ENCODE measurements at regions not wholly inside any gene's neighbourhood (a gene's known extent, or its start where the extent isn't known, plus 50 kb on each side); places are given as distances from the start of the nearest gene placed in this dataset.

GRCh38 chr13:62489731-62490130, 1074.1 kb upstream of the PCDH20 start:
- Histone ChIP-seq H3K79me2 (ENCODE audit: insufficient read depth, low read length) (no peaks in the 10 kb centered on the region), H3K9ac (ENCODE audit: low read length) (no peak overlapping the region), H3K36me3 (ENCODE audit: control insufficient read depth in 1 of 2, insufficient read depth in 2 of 2, low read length in 2 of 2) (no peaks in the 10 kb centered on the region), H3K4me3 (replicated peaks in 1 of 2; ENCODE audit: low read depth in 1 of 2, low read length in 2 of 2) (no peak overlapping the region), H3K9me2 (ENCODE audit: insufficient read depth) (no peaks in the 10 kb centered on the region), H3K9me3 (ENCODE audit: control insufficient read depth in 1 of 2, insufficient read depth in 1 of 2, low read depth in 1 of 2, low read length in 2 of 2) (no peaks in the 10 kb centered on the region), H3K4me1 (ENCODE audit: control insufficient read depth in 1 of 2, insufficient read depth in 2 of 2, low read length in 2 of 2) (no peaks in the 10 kb centered on the region), H3K4me2 (ENCODE audit: low read length) (no peak overlapping the region), H3K27ac (ENCODE audit: low read depth, low read length) (no peak overlapping the region), H2AFZ (ENCODE audit: low read depth, low read length, poor library complexity, severe bottlenecking) (no peak overlapping the region), H3K27me3 (ENCODE audit: insufficient read depth, low read length) (no peaks in the 10 kb centered on the region), H4K20me1 (ENCODE audit: insufficient read depth) (no peaks in the 10 kb centered on the region)
- no TSS peak for BruUV-seq (replicated peaks)
- TF ChIP-seq RAD21 (IDR thresholded peaks at IDR 0.05; ENCODE audit: low read depth) (no peak), CEBPB (IDR thresholded peaks at IDR 0.05; ENCODE audit: low read depth) (no peak), ZNF274 (IDR thresholded peaks at IDR 0.05; ENCODE audit: low read depth, low read length) (no peak), SIN3A (IDR thresholded peaks at IDR 0.05; ENCODE audit: low read depth) (no peak), YY1 (IDR thresholded peaks at IDR 0.05; ENCODE audit: extremely low read depth, insufficient replicate concordance, low read depth, low read length) (no peak), POLR2A (IDR thresholded peaks at IDR 0.05; ENCODE audit: borderline replicate concordance, extremely low read depth, insufficient read depth, insufficient read length) (no peak), EZH2phosphoT487 (IDR thresholded peaks at IDR 0.05; ENCODE audit: borderline replicate concordance) (no peak)
- TF ChIP-seq, protein P1, sequence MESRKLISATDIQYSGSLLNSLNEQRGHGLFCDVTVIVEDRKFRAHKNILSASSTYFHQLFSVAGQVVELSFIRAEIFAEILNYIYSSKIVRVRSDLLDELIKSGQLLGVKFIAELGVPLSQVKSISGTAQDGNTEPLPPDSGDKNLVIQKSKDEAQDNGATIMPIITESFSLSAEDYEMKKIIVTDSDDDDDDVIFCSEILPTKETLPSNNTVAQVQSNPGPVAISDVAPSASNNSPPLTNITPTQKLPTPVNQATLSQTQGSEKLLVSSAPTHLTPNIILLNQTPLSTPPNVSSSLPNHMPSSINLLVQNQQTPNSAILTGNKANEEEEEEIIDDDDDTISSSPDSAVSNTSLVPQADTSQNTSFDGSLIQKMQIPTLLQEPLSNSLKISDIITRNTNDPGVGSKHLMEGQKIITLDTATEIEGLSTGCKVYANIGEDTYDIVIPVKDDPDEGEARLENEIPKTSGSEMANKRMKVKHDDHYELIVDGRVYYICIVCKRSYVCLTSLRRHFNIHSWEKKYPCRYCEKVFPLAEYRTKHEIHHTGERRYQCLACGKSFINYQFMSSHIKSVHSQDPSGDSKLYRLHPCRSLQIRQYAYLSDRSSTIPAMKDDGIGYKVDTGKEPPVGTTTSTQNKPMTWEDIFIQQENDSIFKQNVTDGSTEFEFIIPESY (IDR thresholded peaks at IDR 0.05; ENCODE audit: extremely low read depth, insufficient replicate concordance, low read length) = no peak
- RAD21 ChIA-PET (ENCODE audit: low non-redundant PET in 1 of 2, low total read pairs in 2 of 2, uncharacterized antibody in 2 of 2, unreplicated experiment in 2 of 2) = no interaction called here
- CTCF ChIA-PET = no interaction called here
- no peak for DNase-seq (ENCODE audit: low read depth, low spot score)
- intact Hi-C loops (cut with micrococcal nuclease) = no loop called here
- no peak for ATAC-seq
- POLR2A ChIA-PET = no interaction called here

- DNase-seq (ENCODE audit: low read depth, low spot score) (no peak), ATAC-seq (no peak)
- Histone ChIP-seq H2AFZ (ENCODE audit: low read depth, low read length, poor library complexity, severe bottlenecking) (no peak overlapping the region), H3K27me3 (ENCODE audit: insufficient read depth, low read length) (no peaks in the 10 kb centered on the region), H3K9me2 (ENCODE audit: insufficient read depth) (no peaks in the 10 kb centered on the region; the same call in 1 of the 2 replicates), H3K9ac (ENCODE audit: low read length) (no peak overlapping the region), H3K4me3 (replicated peaks in 1 of 2; ENCODE audit: low read depth in 1 of 2, low read length in 2 of 2) (no peak overlapping the region), H3K4me1 (ENCODE audit: control insufficient read depth in 1 of 2, insufficient read depth in 2 of 2, low read length in 2 of 2) (no peaks in the 10 kb centered on the region), H3K9me3 (ENCODE audit: control insufficient read depth in 1 of 2, insufficient read depth in 1 of 2, low read depth in 1 of 2, low read length in 2 of 2) (no peaks in the 10 kb centered on the region), H3K27ac (ENCODE audit: low read depth, low read length) (no peak overlapping the region), H3K36me3 (ENCODE audit: control insufficient read depth in 1 of 2, insufficient read depth in 2 of 2, low read length in 2 of 2) (no peaks in the 10 kb centered on the region), H3K4me2 (ENCODE audit: low read length) (no peak overlapping the region), H3K79me2 (ENCODE audit: insufficient read depth, low read length) (no peaks in the 10 kb centered on the region), H4K20me1 (ENCODE audit: insufficient read depth) (no peaks in the 10 kb centered on the region)
- RAD21 ChIA-PET (ENCODE audit: low non-redundant PET in 1 of 2, low total read pairs in 2 of 2, uncharacterized antibody in 2 of 2, unreplicated experiment in 2 of 2) = no interaction called here
- CTCF ChIA-PET = no interaction called here
- intact Hi-C loops (cut with micrococcal nuclease) = no loop called here
- BruUV-seq (replicated peaks) = no TSS peak
- POLR2A ChIA-PET = no interaction called here
- TF ChIP-seq EZH2 (IDR thresholded peaks at IDR 0.05) (no peak), CTCF (IDR thresholded peaks at IDR 0.05 in 2 of 3, conservative IDR thresholded peaks at IDR 0.05 in 1 of 3; ENCODE audit: borderline replicate concordance in 1 of 3, insufficient read depth in 1 of 3, low read depth in 2 of 3, low read length in 2 of 3) (no peak), SIN3A (IDR thresholded peaks at IDR 0.05; ENCODE audit: low read depth) (no peak), SRF (IDR thresholded peaks at IDR 0.05; ENCODE audit: low read depth) (no peak), ZNF274 (IDR thresholded peaks at IDR 0.05; ENCODE audit: low read depth, low read length) (no peak), ELF1 (IDR thresholded peaks at IDR 0.05; ENCODE audit: borderline replicate concordance, low read depth) (no peak), JUND (IDR thresholded peaks at IDR 0.05) (no peak), ZFX (IDR thresholded peaks at IDR 0.05) (no peak), EZH2phosphoT487 (IDR thresholded peaks at IDR 0.05; ENCODE audit: borderline replicate concordance) (no peak)
- TF ChIP-seq, protein P2, sequence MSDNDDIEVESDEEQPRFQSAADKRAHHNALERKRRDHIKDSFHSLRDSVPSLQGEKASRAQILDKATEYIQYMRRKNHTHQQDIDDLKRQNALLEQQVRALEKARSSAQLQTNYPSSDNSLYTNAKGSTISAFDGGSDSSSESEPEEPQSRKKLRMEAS (IDR thresholded peaks at IDR 0.05) = no peak
- TF ChIP-seq, protein P3, sequence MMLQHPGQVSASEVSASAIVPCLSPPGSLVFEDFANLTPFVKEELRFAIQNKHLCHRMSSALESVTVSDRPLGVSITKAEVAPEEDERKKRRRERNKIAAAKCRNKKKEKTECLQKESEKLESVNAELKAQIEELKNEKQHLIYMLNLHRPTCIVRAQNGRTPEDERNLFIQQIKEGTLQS (IDR thresholded peaks at IDR 0.05) = no peak
Observed at GRCh38 chr13:62483774-62484173, 1068.1 kb upstream of the PCDH20 start.

Measured in HCT116 (cell line).